HG03354 (cell line): ENCODE measurements at regions not wholly inside any gene's neighbourhood (a gene's known extent, or its start where the extent isn't known, plus 50 kb on each side); places are given as distances from the start of the nearest gene placed in this dataset.

Experiments used
- ATAC-seq: cut with Tn5 transposase; IDR thresholded peaks from one replicate; pipeline ENCODE4 v1.9.1; 2021; ENCODE audit warnings: mild to moderate bottlenecking; ENCODE audit not compliant: unreplicated experiment, poor library complexity, severe bottlenecking

- ATAC-seq: peak; percentile 67
Measured at GRCh38 chr3:31002730-31003129, 108.3 kb upstream of the GADL1 start.

GRCh38 chr3:31004025-31004678 is 109.7 kb upstream of the GADL1 start:
- peak; percentile 68 for ATAC-seq

GRCh38 chr3:31008994-31009393 is 114.5 kb upstream of the GADL1 start:
- ATAC-seq: no peak

DNA sequence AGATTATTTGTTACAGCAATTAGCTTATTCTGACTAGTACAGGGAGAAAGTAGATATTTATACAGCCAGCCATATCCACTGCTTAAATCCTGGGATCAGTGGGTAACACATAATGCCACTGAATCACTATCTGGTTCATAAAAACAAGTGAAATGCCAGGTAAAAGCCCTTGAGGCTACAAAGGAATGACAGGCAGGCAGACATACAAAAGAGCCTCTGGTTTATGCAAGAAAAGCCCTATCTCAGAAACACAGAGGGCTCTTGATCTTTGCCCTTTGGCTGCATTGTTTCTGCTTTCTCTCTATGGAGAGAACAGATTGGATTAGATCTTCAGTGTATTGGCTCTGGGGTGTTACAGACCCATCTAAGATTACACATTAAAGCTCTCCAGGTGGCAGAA is 115.4 kb upstream of the GADL1 start:
- ATAC-seq: no peak

GRCh38 chr3:31010491-31010890 is 116.0 kb upstream of the GADL1 start:
- no peak for ATAC-seq

DNA sequence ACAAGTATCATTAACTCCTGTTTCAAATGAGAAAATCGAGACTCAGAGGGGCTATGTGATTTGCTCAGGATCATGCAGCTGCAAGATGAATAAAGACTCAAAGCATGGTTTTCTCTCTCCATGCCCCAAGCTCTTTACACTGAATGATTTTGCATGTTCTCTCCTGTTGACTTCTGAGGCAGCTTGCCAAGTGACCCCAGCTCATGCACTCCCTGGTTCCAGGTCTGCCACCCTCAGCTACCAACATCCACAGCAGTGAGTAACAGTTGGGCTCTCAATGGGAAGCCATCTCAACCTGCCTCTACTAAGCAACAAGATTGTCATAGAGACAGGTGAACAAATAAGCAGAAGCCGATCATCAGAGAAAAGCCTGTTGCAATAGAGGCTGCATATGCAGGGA is 116.9 kb upstream of the GADL1 start:
- ATAC-seq: no peak

GRCh38 chr3:31013090-31013489 is 118.6 kb upstream of the GADL1 start:
- ATAC-seq: no peak

DNA sequence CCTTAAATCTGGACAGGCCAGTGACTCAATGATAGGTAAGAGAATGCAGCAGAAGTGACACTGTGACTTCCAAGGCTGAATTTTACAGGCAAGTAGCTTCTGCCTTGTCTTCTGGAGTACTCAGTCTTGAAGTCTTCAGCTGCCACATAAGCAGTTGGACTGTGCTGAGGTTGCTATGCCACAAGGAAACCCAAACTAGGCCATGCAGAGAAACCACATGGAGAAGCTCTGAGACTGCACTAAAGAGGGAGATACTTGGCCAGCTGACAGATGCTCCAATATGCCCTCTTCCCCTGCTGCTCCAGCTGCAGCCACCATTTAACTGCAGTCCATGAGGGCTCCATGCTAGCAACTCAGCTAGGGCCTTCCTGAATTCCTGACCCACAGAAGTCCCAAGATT is 119.4 kb upstream of the GADL1 start:
- ATAC-seq: no peak

- no peak for ATAC-seq
Measured at GRCh38 chr3:31014317-31015040, 120.0 kb upstream of the GADL1 start.

GRCh38 chr3:31016196-31016595 is 121.7 kb upstream of the GADL1 start:
- no peak for ATAC-seq

- no peak for ATAC-seq
Measured at GRCh38 chr3:31022716-31023115, 128.3 kb upstream of the GADL1 start.

DNA sequence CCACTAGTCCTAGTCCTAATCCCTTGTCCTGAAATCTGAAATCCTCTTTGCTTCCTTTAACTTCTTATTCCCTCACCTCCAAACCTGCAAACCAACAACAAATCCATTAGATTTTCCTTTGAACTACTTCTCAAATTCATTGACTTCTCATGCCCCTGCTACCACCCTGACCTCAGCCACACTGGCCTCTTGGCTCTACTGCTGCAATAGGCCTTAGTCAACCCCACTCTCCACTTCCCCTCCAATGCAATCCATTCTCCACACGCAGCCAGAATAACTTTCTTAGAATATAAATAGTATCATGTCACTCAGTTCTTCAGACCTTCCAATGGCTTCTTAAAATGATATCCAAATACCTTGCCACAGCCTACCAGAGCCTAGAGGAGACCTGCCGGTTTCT is 131.1 kb upstream of the GADL1 start:
- ATAC-seq: no peak

- no peak for ATAC-seq
Measured at GRCh38 chr3:31027191-31027761, 132.8 kb upstream of the GADL1 start.

DNA sequence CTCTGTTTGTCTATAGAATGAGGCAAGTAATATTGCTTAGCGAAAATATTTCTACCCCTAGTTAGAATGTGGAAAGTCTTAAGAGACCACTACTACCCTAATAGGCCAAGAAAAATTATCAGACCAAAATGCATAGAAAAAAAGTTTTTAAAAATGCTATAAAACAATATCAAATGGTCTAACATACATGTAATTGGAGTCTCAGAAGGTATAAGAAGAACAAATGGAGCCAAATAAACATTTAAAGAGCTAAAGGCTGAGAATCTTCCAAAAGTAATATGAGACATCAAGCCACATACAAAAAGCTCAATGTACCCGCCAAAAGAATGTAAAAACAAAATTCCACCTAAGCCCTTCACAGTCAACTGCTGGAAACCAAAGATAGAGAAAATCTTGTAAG is 133.5 kb upstream of the GADL1 start:
- no peak for ATAC-seq

GRCh38 chr3:31028766-31029165 is 134.3 kb upstream of the GADL1 start:
- ATAC-seq: no peak

- ATAC-seq: no peak
Measured at GRCh38 chr3:31029706-31030105, 135.2 kb upstream of the GADL1 start.

GRCh38 chr3:31035681-31036080 is 141.2 kb upstream of the GADL1 start:
- ATAC-seq: no peak

DNA sequence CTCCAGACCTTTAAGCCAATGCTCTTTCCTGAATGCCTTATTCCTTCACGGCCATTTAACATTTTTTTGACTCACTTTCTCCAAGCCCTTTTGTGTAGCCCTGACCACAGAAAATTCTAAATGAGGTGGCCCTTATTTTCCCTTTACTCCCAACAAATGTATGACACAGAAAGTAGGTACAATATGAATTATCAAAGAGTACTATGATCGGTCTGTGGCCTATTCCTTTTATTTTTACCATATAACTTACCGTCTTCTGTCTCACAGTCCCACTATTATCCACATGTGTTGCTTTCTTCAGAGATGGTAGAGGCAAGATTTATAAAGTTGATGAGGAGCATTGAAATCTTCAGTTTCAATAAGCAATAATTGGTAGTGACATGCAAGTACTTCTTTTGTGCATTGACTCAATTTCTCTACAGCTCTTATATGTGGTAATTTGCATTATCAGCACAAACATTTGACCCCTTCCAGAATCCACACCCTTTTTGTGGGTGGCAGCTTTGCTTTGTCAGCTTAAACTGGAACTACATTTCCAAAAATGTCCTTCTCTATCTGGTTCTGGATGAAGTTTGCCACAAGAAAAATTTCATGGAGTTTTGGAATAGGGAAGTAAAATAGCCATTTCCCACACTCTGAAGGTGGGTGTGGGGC is 143.8 kb upstream of the GADL1 start:
- no peak for ATAC-seq

- no peak for ATAC-seq
Measured at GRCh38 chr3:31039145-31039544, 144.7 kb upstream of the GADL1 start.

GRCh38 chr3:31041161-31041978 is 146.9 kb upstream of the GADL1 start:
- ATAC-seq: no peak
